Stimulated activated CD4-positive, alpha-beta T cell treated with anti-CD3 and anti-CD28 coated beads, Interleukin-4, amount 100 ng/mL, for 1 hour (primary cell): ENCODE measurements at regions not wholly inside any gene's neighbourhood (a gene's known extent, or its start where the extent isn't known, plus 50 kb on each side); places are given as distances from the start of the nearest gene placed in this dataset.

Experiments used
- DNase-seq: peaks from one replicate; pipeline ENCODE4 v3.0.0-alpha.2; 2020

- DNase-seq: no peak
These were observed 52.5 kb upstream of the PDE8B start for GRCh38 chr5:77157732-77158532.

GRCh38 chr5:77156379-77156778 lies 54.1 kb upstream of the PDE8B start:
- no peak for DNase-seq

- no peak for DNase-seq
These were observed 55.2 kb upstream of the PDE8B start for GRCh38 chr5:77155179-77155785.

GRCh38 chr5:77152441-77152840 lies 58.0 kb upstream of the PDE8B start:
- no peak for DNase-seq

- no peak for DNase-seq
These were observed 59.0 kb upstream of the PDE8B start for GRCh38 chr5:77151501-77151900.

GRCh38 chr5:77146896-77147295 lies 59.8 kb upstream of the ZBED3 start:
- DNase-seq: no peak

- DNase-seq: no peak
These were observed 58.6 kb upstream of the ZBED3 start for GRCh38 chr5:77145666-77146065.

- no peak for DNase-seq
These were observed 57.7 kb upstream of the ZBED3 start for GRCh38 chr5:77144837-77145139.

GRCh38 chr5:77143998-77144836 lies 57.1 kb upstream of the ZBED3 start:
- DNase-seq: peak; percentile 54

GRCh38 chr5:77140350-77140749 lies 53.3 kb upstream of the ZBED3 start:
- DNase-seq: no peak

- no peak for DNase-seq
These were observed 51.9 kb upstream of the ZBED3 start for GRCh38 chr5:77139001-77139400.
